Ovary (tissue), 7 donors: ENCODE measurements at regions not wholly inside any gene's neighbourhood (a gene's known extent, or its start where the extent isn't known, plus 50 kb on each side); places are given as distances from the start of the nearest gene placed in this dataset.
"Not testable (repeated sequence)": the region's sequence is repeated elsewhere in the genome, so short reads cannot be mapped to it uniquely, and the experiment has no call there.

Experiments used
- DNase-seq, 5 donors: peaks; one replicate each; pipeline ENCODE4 v3.0.0-alpha.2; 2019 to 2020
- H3K27ac ChIP-seq, 2 donors: fragments of 200-600 bp; one replicate each; pipeline versions ENCODE4 v1.5.1 to v1.8.0; 2019 to 2022
- H3K27me3 ChIP-seq: fragments of 200-600 bp; one replicate; pipeline ENCODE4 v1.8.0; 2022
- H3K36me3 ChIP-seq: fragments of 200-600 bp; sonication (generic); one replicate; pipeline ENCODE4 v1.5.1; 2019
- H3K4me1 ChIP-seq: one replicate; pipeline ENCODE4 v1.8.1; 2013; ENCODE audit warnings: mild to moderate bottlenecking, moderate library complexity; ENCODE audit not compliant: insufficient read depth
- H3K4me3 ChIP-seq: fragments of 200-600 bp; sonication (generic); one replicate; pipeline ENCODE4 v1.5.1; 2017
- H3K9me3 ChIP-seq, 2 donors: fragments of 200-600 bp in 1 of 2; sonication (generic) in 1 of 2; one replicate each; pipeline versions ENCODE4 v1.5.1 to v1.8.1; 2013 to 2019; ENCODE audit warnings: mild to moderate bottlenecking in 1 of 2, moderate library complexity in 1 of 2
- EP300 ChIP-seq: sonication (generic); formaldehyde crosslinking; IDR thresholded peaks from one replicate; pipeline ENCODE4 v1.6.1; 2017; ENCODE audit warnings: antibody characterized with exemption
- POLR2A ChIP-seq: fragments of 450-650 bp; IDR thresholded peaks from one replicate; pipeline ENCODE4 v1.6.1; 2017; ENCODE audit warnings: antibody characterized with exemption, mild to moderate bottlenecking, moderate library complexity
- WGBS, 3 donors: extraction: QIAGEN DNeasy Blood & Tissue Kit in 1 of 3; methylation state at CpG; one replicate each; pipeline versions ENCODE4 v1.1.5 to v1.1.7; 2013 to 2017; 5-methylcytosine and 5-hydroxymethylcytosine counted together
- intact Hi-C, 4 donors: fragments of 100-400 bp; cut with DNase I; formaldehyde crosslinking; loops; one replicate each; pipeline versions ENCODE4 v1.11.0 to v1.15.1; 2022 to 2023
- TF ChIP-seq, protein P1 (sequence below), 3 donors: fragments of 450-650 bp in 2 of 3; fragments of 200-600 bp in 1 of 3; IDR thresholded peaks; one replicate each; pipeline versions ENCODE4 v1.5.1 to v1.8.0; 2016 to 2022; ENCODE audit warnings: antibody characterized with exemption in 3 of 3, mild to moderate bottlenecking in 1 of 3
- donor health status: DM: no; HTN: no; CAD: no; lungs with moderate emphysema.
- donor health status: DM: no; HTN: no; CAD: no.
- donor health status: Bipolar disorder and iron deficiency.
- donor health status: DM: no; HTN: no; CAD: no.
- donor health status: DM: yes; HTN: yes; CAD: no.

DNA sequence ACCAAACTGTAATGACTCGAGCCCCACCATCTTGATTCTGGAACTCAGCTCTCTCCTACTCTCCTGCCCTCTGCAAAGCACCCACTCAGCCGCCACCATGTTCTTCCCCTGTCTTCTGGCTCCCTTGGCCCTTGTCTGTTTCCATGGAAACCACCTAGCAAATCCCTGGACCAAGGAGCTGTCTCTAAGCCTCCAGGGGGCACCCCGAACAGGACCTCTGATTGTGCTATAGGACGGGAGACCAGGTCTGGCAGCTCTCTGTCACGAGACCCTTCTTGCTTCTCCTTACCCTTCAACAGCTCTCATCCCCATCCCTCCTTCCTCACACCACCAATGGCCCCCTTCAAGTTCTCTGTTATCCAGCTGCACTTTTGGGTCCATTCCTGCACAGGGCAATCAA lies 277.7 kb upstream of the ZNF507 start:
- Histone ChIP-seq H3K4me1 (no peaks in the 10 kb centered on the region), H3K9me3 (no peaks in the 10 kb centered on the region), H3K27me3 (no peaks in the 10 kb centered on the region), H3K36me3 (no peaks in the 10 kb centered on the region), H3K27ac (no peak overlapping the region), H3K4me3 (no peak overlapping the region)
- TF ChIP-seq POLR2A (no peak), EP300 (no peak)
- TF ChIP-seq, protein P1, sequence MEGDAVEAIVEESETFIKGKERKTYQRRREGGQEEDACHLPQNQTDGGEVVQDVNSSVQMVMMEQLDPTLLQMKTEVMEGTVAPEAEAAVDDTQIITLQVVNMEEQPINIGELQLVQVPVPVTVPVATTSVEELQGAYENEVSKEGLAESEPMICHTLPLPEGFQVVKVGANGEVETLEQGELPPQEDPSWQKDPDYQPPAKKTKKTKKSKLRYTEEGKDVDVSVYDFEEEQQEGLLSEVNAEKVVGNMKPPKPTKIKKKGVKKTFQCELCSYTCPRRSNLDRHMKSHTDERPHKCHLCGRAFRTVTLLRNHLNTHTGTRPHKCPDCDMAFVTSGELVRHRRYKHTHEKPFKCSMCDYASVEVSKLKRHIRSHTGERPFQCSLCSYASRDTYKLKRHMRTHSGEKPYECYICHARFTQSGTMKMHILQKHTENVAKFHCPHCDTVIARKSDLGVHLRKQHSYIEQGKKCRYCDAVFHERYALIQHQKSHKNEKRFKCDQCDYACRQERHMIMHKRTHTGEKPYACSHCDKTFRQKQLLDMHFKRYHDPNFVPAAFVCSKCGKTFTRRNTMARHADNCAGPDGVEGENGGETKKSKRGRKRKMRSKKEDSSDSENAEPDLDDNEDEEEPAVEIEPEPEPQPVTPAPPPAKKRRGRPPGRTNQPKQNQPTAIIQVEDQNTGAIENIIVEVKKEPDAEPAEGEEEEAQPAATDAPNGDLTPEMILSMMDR (IDR thresholded peaks at IDR 0.05): no peak
- no peak for DNase-seq
- intact Hi-C loops: no loop called here
- 88 to 90% (median 88%) methylated on average over 5 of the region's 5 CpGs for WGBS, 3 donors

DNA sequence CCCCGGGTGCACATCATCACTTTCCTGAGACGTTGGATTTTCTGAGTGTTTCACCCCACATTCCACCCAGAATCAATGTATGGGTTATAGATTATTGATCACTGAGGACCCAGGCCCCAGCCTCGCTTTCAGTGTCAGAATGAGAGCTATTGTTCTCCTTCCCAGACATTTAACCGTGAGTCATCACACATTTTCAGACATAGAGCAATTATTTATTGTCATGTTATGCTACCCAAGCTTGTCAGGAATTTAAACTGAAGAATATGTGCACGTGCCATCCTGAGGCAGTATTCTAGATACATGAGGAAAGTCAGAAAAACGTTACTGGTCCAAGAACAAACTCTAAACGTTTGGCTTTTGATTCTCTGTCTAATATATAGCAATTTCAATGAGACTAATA lies 276.6 kb upstream of the ZNF507 start:
- Histone ChIP-seq H3K27me3 (no peaks in the 10 kb centered on the region), H3K9me3 (no peaks in the 10 kb centered on the region), H3K4me3 (no peak overlapping the region), H3K4me1 (no peaks in the 10 kb centered on the region), H3K36me3 (no peaks in the 10 kb centered on the region), H3K27ac (no peak overlapping the region)
- TF ChIP-seq, protein P1 (IDR thresholded peaks at IDR 0.05): no peak
- TF ChIP-seq EP300 (no peak), POLR2A (no peak)
- 28 to 35% (median 28%) methylated on average over 7 of the region's 7 CpGs for WGBS, 3 donors
- intact Hi-C loops: no loop called here
- DNase-seq: no peak

DNA sequence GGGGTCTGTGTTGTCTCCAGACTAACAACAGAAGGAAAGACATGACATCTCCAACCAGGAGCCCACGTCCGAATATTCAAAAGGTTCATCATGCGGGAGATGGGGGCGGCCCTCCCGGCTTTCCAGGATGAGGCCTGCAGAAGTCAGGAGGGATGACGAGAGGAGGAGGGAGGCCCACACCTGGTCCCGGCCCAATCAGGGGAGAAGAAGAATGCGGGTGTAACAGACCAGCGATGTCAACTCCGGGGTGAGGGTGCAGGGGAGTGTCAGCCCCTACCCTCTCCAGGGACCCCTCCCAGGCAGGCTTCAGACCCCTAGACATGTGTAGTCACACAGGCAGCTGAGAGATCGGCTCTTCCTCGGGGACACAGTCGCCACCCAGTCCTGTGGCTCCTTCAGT lies 275.3 kb upstream of the ZNF507 start:
- H3K4me3 ChIP-seq: no peak overlapping the region
- H3K27ac ChIP-seq: no peak overlapping the region
- DNase-seq: no peak
- TF ChIP-seq, protein P1 (IDR thresholded peaks at IDR 0.05): no peak
- TF ChIP-seq EP300: no peak
- no peak for TF ChIP-seq POLR2A
- H3K36me3 ChIP-seq: no peaks in the 10 kb centered on the region
- intact Hi-C loops: no loop called here
- H3K9me3 ChIP-seq: no peaks in the 10 kb centered on the region
- no peaks in the 10 kb centered on the region for H3K4me1 ChIP-seq
- no peaks in the 10 kb centered on the region for H3K27me3 ChIP-seq
- WGBS, 3 donors: 89 to 95% (median 90%) methylated on average over 13 of the region's 13 CpGs

DNA sequence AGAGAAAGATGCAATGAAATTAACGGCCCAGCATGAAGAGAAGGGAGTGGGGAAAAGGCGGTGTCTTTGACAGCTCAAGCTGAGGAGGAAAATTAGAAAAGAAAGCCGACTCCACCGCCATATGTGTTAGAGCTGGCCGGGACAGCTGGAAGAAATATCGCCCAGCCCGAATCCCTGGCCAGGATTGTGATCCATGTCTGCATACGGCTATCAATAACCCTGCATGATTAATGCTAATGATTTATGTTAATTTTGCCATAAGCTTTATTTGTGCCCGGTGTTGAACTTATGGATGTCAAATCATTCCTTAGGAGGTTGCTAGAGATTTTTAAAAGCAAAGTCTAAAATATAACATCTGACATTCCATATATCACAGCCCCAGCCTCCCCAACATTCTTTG lies 263.4 kb upstream of the ZNF507 start:
- no peaks in the 10 kb centered on the region for H3K27me3 ChIP-seq
- no peak overlapping the region for H3K27ac ChIP-seq
- H3K4me1 ChIP-seq: no peaks in the 10 kb centered on the region
- H3K4me3 ChIP-seq: no peak overlapping the region
- H3K36me3 ChIP-seq: no peaks in the 10 kb centered on the region
- 35 to 59% (median 50%) methylated on average over 9 of the region's 9 CpGs for WGBS, 3 donors
- TF ChIP-seq EP300 (no peak), POLR2A (no peak)
- TF ChIP-seq, protein P1 (IDR thresholded peaks at IDR 0.05): no peak
- no peaks in the 10 kb centered on the region for H3K9me3 ChIP-seq
- intact Hi-C loops: no loop called here
- no peak for DNase-seq

DNA sequence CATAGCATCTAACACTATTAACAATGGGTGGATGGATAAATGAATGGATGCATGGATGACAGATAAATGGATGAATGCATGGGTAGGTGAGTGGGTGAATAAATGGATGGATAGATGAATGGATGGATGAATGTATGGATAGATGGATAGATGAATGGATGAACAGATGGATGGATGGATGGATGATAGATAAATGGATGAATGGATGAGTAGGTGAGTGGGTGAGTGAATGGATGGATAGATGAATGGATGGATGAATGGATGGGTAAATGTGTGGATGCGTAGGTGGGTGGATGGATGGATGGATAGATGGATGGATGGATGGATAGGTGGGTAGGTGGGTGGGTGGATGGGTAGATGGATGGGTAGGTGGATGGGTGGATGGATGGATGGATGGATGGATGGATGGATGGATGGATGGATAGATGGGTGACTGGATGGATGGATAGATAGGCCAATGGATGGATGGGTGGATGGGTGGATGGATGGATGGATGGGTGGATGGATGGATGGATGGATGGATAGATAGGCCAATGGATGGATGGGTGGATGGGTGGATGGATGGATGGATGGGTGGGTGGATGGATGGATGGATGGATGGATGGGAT lies 260.6 kb upstream of the ZNF507 start:
- H3K9me3 ChIP-seq, intact Hi-C loops, H3K27me3 ChIP-seq, H3K4me3 ChIP-seq, DNase-seq, H3K36me3 ChIP-seq, H3K27ac ChIP-seq, H3K4me1 ChIP-seq: not testable (repeated sequence)
- 84 to 89% (median 89%) methylated on average over 1 of the region's 1 CpG for WGBS, 3 donors
